Cerebellar nuclear complex (tissue), 1 donor: ENCODE measurements at regions not wholly inside any gene's neighbourhood (a gene's known extent, or its start where the extent isn't known, plus 50 kb on each side); places are given as distances from the start of the nearest gene placed in this dataset.
"Not testable (repeated sequence)": the region's sequence is repeated elsewhere in the genome, so short reads cannot be mapped to it uniquely, and the experiment has no call there.

ENCODE experiments used
- DNase-seq, 2 experiments: peaks; one replicate each; lab custom pipeline; 2025; lab: John Stamatoyannopoulos, UW

DNA sequence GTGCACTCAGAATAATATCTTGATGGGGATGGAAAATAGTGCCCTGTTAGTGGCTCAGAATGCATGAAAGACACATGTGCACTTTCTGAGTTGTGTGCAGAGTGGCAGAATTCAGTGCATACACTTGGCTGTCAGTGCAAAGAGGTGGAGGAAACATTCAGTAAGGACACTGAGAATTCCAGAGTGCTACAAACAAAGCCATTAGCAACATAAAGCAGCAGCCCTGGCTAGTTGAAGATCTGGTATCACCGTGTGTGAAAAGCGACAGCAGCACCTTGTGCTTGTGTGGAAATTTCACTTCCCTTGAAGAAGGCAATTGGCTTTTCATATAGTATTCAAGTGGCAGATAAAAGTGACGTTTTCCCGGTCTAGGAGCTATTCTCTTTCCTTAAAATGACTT is 810.4 kb downstream of the TRIML1 start:
- no peak for DNase-seq

DNA sequence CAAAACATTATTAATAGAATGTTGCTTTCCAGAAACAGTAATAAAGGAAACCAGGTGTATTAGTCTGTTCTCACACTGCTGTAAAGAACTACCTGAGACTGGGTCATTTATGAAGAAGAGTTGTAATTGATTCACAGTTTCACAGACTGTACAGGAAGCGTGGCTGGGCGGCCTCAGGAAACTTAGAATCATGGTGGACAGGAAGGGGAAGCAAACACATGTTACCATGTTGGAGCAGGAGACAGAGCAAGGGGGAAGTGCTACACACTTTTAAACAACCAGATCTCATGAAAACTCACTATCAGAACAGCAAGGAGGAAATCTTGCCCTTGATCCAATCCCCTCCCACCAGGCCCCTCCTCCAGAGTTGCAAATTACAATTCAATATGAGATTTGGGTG is 815.8 kb downstream of the TRIML1 start:
- DNase-seq: no peak

DNA sequence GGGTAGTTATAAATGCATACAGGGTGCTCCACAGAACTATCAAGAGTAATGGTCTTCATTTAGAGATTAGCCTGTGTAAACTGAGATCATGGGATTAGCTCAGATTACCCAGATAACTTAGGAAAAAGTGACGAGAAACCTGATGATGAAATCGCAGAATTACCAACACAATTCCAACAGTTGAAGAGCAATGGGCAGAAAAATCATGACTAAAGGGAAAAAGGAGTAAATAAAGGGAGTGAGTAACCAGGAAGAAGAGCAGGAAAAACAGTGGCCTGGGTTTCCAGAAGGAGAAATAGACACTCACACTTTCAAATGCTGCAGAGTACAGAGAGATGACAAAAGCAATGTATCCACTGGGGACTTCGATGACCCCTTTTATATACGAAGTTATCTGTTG is 817.3 kb downstream of the TRIML1 start:
- DNase-seq: no peak

DNA sequence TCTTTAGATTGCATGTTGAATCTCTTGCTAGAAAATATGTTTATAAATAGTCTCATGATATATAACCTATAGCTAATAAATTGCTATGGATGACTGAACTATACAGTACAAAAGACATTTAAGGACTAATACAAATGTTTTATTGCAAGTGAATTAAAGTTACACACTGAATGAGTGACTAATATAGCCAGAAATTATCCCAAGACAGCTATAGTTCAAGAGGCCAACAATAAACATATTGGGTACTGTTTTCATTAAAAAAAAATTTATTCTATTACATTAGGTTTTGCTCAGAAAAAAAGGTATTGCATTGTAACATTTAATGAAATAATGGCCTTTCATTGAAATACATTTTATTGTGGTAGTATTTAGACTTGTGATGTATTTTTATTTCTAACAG is 819.1 kb downstream of the TRIML1 start:
- DNase-seq: no peak

GRCh38 chr4:188959424-188959823 is 820.2 kb downstream of the TRIML1 start:
- DNase-seq: no peak

DNA sequence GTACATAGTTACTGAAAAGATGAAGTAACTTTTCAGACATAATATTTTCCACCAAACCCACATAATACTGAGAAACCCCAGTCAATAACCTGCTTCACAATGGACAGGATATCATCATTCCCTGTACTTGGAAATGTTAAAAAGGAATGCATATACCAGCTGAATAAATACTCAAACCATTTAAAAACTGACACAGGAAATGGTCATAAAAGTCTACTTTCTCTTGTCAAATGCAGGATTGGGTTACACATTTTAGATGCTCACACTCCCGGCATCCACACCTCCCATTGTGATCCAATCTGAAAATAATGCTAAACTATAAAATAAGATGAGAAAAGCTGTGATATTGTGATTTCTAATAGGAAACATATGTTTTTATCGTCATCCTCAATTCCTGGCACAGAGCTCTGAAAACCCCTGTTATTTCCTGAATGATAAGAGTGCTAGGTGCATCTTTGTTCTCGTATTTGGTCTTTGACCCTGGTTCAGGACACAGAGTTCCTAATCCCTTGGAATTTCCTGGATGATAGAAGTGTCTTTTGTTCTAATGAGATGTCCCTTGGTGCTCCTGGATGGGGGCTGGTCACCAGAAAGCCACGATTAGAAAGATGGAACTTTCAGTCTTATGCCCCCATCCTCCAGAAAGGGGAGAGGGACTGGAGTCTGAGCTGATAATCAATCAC is 821.3 kb downstream of the TRIML1 start:
- no peak for DNase-seq

GRCh38 chr4:188971125-188971524 is 831.9 kb downstream of the TRIML1 start:
- no peak for DNase-seq

- no peak for DNase-seq
These were observed 836.0 kb downstream of the TRIML1 start for GRCh38 chr4:188975271-188975670.

- DNase-seq: no peak
These were observed 837.4 kb downstream of the TRIML1 start for GRCh38 chr4:188976644-188977115.

- not testable (repeated sequence) for DNase-seq
These were observed 838.0 kb downstream of the TRIML1 start for GRCh38 chr4:188977232-188977631.

GRCh38 chr4:188984518-188984917 is 845.3 kb downstream of the TRIML1 start:
- no peak for DNase-seq

DNA sequence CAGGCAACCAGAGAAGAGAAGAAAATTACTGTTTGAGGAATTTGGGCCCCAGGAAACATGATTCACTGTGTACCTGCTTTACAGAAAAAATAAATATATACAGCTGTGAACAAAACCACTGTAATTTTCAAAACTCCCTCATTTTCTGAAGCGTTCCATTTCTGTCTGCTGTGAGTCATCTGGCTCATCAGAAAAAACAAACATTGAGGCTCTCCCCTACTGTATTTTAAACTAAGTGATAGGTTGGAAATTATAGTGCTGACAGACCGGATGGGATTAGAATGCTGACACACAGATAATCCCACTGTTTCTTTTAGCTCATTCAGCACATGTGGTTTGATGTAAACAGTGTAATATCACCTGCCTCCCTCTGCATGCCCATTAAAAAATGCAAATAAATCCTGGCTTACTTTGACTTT is 847.0 kb downstream of the TRIML1 start:
- no peak for DNase-seq

- DNase-seq: no peak
These were observed 847.8 kb downstream of the TRIML1 start for GRCh38 chr4:188987011-188987410.

GRCh38 chr4:188988131-188988530 is 848.9 kb downstream of the TRIML1 start:
- DNase-seq: no peak

DNA sequence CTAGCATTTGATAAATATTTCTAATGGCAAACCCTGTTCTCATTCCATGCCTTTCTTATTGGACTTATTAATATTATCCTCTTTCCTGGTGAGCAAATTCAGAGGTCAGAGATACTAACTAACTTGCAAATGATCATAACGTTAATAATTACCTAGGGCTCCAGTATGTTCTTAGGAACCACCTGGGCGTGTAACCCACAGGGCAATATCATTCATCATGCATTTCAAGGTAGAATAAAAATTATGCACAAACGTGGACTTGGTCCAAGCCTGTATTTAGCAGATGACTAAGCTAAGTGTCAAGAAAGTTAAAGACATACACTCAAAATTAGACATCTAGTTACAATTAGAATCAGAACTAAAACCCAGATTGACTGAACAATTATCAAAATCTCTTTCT is 850.1 kb downstream of the TRIML1 start:
- DNase-seq: no peak

GRCh38 chr4:188992706-188993105 is 853.5 kb downstream of the TRIML1 start:
- no peak for DNase-seq

DNA sequence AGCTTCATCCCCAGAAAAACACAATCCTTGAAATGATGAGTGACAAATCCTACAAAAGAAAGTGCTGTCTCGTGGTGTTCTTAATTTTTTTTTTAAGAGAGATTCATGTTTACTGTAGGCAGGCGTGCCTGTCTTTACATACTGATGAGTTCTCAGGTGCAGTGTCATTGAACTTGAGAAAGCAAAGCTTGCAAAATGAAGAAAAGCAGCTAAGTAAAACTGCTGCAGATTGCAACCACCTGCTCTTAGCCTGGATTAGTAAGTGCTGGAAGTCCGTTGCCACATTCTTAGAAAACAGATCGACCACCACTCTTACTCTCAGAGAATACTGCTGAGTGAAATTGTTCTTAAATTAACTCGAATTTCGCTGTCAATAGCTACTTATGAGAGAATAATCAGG is 854.6 kb downstream of the TRIML1 start:
- no peak for DNase-seq

DNA sequence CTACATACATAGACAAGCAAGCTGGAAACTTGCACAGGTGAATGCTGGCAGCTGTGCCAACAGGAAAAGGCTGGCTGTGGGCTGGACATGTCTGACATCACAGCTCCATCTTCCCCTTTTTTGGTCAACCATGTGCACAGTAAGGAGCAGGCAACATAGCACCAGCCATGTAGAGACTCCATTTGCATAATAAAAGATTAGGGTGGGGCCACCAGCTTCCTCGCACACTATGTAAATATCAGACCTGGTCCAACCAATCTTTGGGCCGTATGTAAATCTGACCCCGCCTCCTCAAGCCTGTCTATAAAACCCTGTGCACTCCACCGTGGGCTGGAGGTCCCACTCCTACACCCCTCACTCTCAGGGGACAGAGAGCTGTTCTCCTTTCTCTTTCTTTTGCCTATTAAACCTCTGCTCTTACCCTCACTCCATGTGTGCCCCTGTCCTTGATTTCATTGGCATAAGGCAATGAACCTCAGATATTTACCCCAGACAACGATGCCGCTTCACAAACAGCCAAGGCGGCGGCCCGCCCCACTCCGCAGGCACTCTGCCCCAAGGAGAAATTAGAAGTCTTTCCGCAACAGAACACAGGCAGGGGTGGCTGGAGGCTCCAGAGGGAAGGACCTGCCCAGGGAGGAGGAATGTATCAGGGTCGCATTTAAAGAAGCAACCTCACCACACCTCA is 862.2 kb downstream of the TRIML1 start:
- no peak for DNase-seq

DNA sequence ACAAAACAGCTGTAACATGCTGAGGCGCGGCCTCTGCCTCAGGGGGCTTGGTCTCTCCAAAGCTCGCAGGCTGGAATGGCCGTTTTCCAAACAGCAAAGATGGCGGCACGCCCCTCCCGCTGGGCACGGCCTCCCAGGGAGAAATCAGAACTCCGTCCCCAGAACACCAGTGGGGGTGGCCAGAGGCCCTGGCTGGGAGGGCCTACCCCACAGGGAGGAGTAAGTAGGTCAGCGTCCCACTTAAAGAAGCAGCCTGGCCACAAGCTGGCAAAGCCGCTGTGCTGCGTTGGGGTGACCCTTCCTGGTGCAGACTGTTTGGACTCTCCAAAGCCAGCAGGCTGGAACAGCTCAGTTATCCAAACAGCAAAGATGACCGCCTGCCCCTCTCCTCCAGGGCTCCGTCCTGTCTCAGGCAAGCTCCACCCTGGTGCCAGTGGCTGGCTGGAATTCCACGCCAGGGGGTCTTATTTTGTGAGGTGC is 862.8 kb downstream of the TRIML1 start:
- no peak for DNase-seq

DNA sequence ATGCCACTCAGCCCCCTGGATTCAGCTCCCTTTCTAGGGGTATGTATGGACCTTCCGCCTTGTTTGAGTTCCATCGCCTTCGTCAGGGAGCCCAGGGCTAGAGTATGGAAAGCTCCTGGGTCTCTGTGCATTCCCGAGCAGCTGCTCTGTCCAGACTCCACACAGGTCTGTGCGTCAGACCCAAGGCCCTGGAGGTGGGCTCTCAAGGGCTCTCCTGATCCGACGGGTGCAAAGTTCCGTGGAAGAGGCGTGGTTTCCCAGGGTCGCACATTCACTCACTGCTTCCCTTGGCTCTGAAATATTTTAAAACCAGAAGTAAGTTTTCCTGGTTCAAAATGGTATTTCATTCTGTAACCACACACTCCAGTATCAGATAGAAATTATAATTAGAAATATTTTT is 863.2 kb downstream of the TRIML1 start:
- no peak for DNase-seq

- not testable (repeated sequence) for DNase-seq
These were observed 871.4 kb downstream of the TRIML1 start for GRCh38 chr4:189010452-189011217.

DNA sequence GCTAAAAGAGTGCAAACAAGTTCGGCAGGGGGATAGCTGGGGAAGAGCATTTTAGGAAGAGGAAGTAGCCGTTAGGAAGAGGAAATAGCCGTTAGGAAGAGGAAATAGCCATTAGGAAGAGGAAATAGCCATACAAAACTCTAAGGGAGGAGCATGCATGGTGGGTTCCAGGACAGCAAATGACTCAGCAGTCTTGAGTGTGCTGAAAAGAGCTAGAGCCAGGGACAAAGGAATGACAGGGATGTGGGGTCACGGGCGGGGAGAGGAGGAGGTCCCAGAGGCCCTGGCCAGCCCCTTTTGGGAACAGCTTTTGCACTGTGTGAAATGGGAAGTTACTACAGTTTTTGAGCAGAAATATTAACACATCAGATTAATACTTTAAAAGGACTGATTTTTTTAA is 882.6 kb downstream of the TRIML1 start:
- DNase-seq: no peak
